CD14-positive monocyte (primary cell): ENCODE measurements at regions not wholly inside any gene's neighbourhood (a gene's known extent, or its start where the extent isn't known, plus 50 kb on each side); places are given as distances from the start of the nearest gene placed in this dataset.

ENCODE experiments used
- DNase-seq, 3 donors: peaks; one replicate each; pipeline ENCODE4 v3.0.0-alpha.2; 2011 to 2022
- H2AFZ ChIP-seq: 2 replicates; pipeline ENCODE4 v1.6.0; 2012; ENCODE audit warnings: mild to moderate bottlenecking, low read depth, low read length, inconsistent platforms; ENCODE audit not compliant: insufficient read depth, poor library complexity, severe bottlenecking
- H3K27ac ChIP-seq, 2 donors: 1 replicate in 1 of 2; 2 replicates in 1 of 2; pipeline ENCODE4 v1.5.1; 2012 to 2013; ENCODE audit warnings: low read length in 2 of 2, control low read depth in 1 of 2, inconsistent platforms in 1 of 2, low read depth in 1 of 2, mild to moderate bottlenecking in 1 of 2
- H3K27me3 ChIP-seq, 2 donors: one replicate each; pipeline versions ENCODE4 v1.6.0 to v1.6.1; 2011 to 2013; ENCODE audit warnings: low read length in 2 of 2; ENCODE audit not compliant: control insufficient read depth in 2 of 2, insufficient read depth in 2 of 2
- H3K36me3 ChIP-seq, 2 donors: replicated peaks in 1 of 2; 1 replicate in 1 of 2; 2 replicates in 1 of 2; pipeline versions ENCODE4 v1.5.1 to v1.6.1; 2012 to 2013; ENCODE audit warnings: low read length in 2 of 2, control low read depth in 1 of 2, inconsistent platforms in 1 of 2, mild to moderate bottlenecking in 1 of 2; ENCODE audit not compliant: insufficient read depth in 2 of 2, control insufficient read depth in 1 of 2
- H3K4me1 ChIP-seq, 2 donors: 1 replicate in 1 of 2; 2 replicates in 1 of 2; pipeline versions ENCODE4 v1.5.1 to v1.6.1; 2012 to 2013; ENCODE audit warnings: low read length in 2 of 2, control low read depth in 1 of 2, inconsistent platforms in 1 of 2, mild to moderate bottlenecking in 1 of 2, moderate library complexity in 1 of 2; ENCODE audit not compliant: insufficient read depth in 2 of 2, control insufficient read depth in 1 of 2
- H3K4me2 ChIP-seq: replicated peaks from 2 replicates; pipeline ENCODE3; 2012; ENCODE audit warnings: low read length, moderate library complexity, mild to moderate bottlenecking; ENCODE audit not compliant: poor library complexity, severe bottlenecking; ENCODE audit errors: extremely low read depth
- H3K4me3 ChIP-seq, 3 experiments: fragments of 200-600 bp in 1 of 3; sonication (generic) in 1 of 3; replicated peaks in 1 of 3; 1 replicate in 2 of 3; 2 replicates in 1 of 3; pipeline ENCODE4 v1.5.1; 2011 to 2013; ENCODE audit warnings: low read length in 3 of 3, mild to moderate bottlenecking in 3 of 3, control low read depth in 2 of 3, low read depth in 2 of 3, inconsistent platforms in 1 of 3, moderate library complexity in 1 of 3
- H3K79me2 ChIP-seq: 2 replicates; pipeline ENCODE4 v1.6.0; 2012; ENCODE audit warnings: mild to moderate bottlenecking, control low read depth, inconsistent platforms, low read length, moderate library complexity; ENCODE audit not compliant: insufficient read depth
- H3K9ac ChIP-seq: 2 replicates; pipeline ENCODE4 v1.6.0; 2017; ENCODE audit warnings: low read length, mild to moderate bottlenecking; ENCODE audit not compliant: insufficient read depth, poor library complexity, severe bottlenecking
- H3K9me3 ChIP-seq, 2 donors: replicated peaks in 1 of 2; 1 replicate in 1 of 2; 2 replicates in 1 of 2; pipeline versions ENCODE4 v1.5.1 to v1.6.1; 2012 to 2013; ENCODE audit warnings: low read length in 2 of 2, control low read depth in 1 of 2; ENCODE audit not compliant: control insufficient read depth in 1 of 2, insufficient read depth in 1 of 2
- H4K20me1 ChIP-seq: 2 replicates; pipeline ENCODE4 v1.6.0; 2012; ENCODE audit warnings: mild to moderate bottlenecking, low read length, control low read depth, moderate library complexity; ENCODE audit not compliant: insufficient read depth
- H3K27ac Mint-ChIP-seq, 7 donors: one replicate each; pipeline ENCODE4 v1.8.0; 2020; ENCODE audit warnings: mild to moderate bottlenecking in 7 of 7, mixed read lengths in 7 of 7, moderate library complexity in 6 of 7, inconsistent platforms in 2 of 7
- H3K27me3 Mint-ChIP-seq, 3 donors: one replicate each; pipeline ENCODE4 v1.8.0; 2021 to 2022; ENCODE audit warnings: low read depth in 3 of 3, mild to moderate bottlenecking in 3 of 3, mixed read lengths in 3 of 3, moderate library complexity in 3 of 3, inconsistent platforms in 1 of 3
- H3K36me3 Mint-ChIP-seq, 2 donors: one replicate each; pipeline ENCODE4 v1.8.0; 2020; ENCODE audit warnings: mixed read lengths in 2 of 2, inconsistent platforms in 1 of 2, mild to moderate bottlenecking in 1 of 2
- H3K4me1 Mint-ChIP-seq: one replicate; pipeline ENCODE4 v1.8.0; 2020; ENCODE audit warnings: mild to moderate bottlenecking, mixed read lengths
- H3K4me3 Mint-ChIP-seq, 2 donors: one replicate each; pipeline ENCODE4 v1.8.0; 2020; ENCODE audit warnings: mild to moderate bottlenecking in 2 of 2, mixed read lengths in 2 of 2, moderate library complexity in 1 of 2
- H3K9me3 Mint-ChIP-seq, 7 donors: one replicate each; pipeline ENCODE4 v1.8.0; 2020 to 2022; ENCODE audit warnings: mixed read lengths in 7 of 7, mild to moderate bottlenecking in 6 of 7, moderate library complexity in 6 of 7, inconsistent platforms in 2 of 7
- WGBS: methylation state at CpG from one replicate; pipeline ENCODE4 v1.1.5; 2013; ENCODE audit warnings: missing lambda C conversion rate; ENCODE audit not compliant: insufficient coverage; 5-methylcytosine and 5-hydroxymethylcytosine counted together
- intact Hi-C, 2 donors: fragments of 100-400 bp; cut with micrococcal nuclease; formaldehyde crosslinking; loops; one replicate each; pipeline versions ENCODE4 v1.15.0 to v1.15.1; 2023
- TF ChIP-seq, protein P1 (sequence below): fragments of 200-600 bp; IDR thresholded peaks from one replicate; pipeline ENCODE4 v1.8.0; 2022; ENCODE audit warnings: antibody characterized with exemption, mild to moderate bottlenecking

DNA sequence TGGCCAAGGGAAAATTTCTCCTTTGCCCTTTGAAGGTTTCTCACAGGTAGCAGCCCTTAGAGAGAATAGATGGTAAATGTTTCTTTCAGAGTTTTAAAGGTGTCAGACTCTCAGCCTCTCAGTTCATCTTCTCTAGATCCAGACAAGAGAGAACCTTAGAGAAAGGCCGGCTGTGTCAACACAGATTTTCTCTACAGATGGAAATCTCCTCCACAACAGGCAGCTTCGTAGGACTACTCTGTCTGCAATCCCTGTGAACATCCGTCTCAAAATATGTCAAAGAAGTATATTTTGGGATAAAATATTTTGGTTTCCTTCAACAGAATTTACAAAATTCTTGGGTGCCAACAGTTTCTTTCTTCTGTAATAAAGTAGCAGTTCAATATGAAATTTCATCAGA lies 282.1 kb upstream of the POU1F1 start:
- H2AFZ ChIP-seq: no peak overlapping the region
- no peaks in the 10 kb centered on the region for H4K20me1 ChIP-seq
- no peaks in the 10 kb centered on the region for H3K4me1 Mint-ChIP-seq
- H3K9me3 Mint-ChIP-seq: peaks cover 0 to 4% (median 0%) of the 10 kb centered on the region in 7 donors
- H3K4me2 ChIP-seq: no peak overlapping the region
- DNase-seq: no peak
- H3K9ac ChIP-seq: no peak overlapping the region
- no peak overlapping the region for H3K27ac ChIP-seq
- H3K36me3 ChIP-seq: no peaks in the 10 kb centered on the region
- no peaks in the 10 kb centered on the region for H3K27me3 Mint-ChIP-seq
- no peaks in the 10 kb centered on the region for H3K27me3 ChIP-seq
- no peak overlapping the region for H3K27ac Mint-ChIP-seq
- no peaks in the 10 kb centered on the region for H3K36me3 Mint-ChIP-seq
- intact Hi-C loops: no loop called here
- H3K4me3 Mint-ChIP-seq: no peak overlapping the region
- no peaks in the 10 kb centered on the region for H3K9me3 ChIP-seq
- H3K4me3 ChIP-seq: no peak overlapping the region
- no peaks in the 10 kb centered on the region for H3K79me2 ChIP-seq
- no CpG with 5 or more reads among the region's 3 CpGs for WGBS
- TF ChIP-seq, protein P1, sequence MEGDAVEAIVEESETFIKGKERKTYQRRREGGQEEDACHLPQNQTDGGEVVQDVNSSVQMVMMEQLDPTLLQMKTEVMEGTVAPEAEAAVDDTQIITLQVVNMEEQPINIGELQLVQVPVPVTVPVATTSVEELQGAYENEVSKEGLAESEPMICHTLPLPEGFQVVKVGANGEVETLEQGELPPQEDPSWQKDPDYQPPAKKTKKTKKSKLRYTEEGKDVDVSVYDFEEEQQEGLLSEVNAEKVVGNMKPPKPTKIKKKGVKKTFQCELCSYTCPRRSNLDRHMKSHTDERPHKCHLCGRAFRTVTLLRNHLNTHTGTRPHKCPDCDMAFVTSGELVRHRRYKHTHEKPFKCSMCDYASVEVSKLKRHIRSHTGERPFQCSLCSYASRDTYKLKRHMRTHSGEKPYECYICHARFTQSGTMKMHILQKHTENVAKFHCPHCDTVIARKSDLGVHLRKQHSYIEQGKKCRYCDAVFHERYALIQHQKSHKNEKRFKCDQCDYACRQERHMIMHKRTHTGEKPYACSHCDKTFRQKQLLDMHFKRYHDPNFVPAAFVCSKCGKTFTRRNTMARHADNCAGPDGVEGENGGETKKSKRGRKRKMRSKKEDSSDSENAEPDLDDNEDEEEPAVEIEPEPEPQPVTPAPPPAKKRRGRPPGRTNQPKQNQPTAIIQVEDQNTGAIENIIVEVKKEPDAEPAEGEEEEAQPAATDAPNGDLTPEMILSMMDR: no peak
- no peaks in the 10 kb centered on the region for H3K4me1 ChIP-seq

DNA sequence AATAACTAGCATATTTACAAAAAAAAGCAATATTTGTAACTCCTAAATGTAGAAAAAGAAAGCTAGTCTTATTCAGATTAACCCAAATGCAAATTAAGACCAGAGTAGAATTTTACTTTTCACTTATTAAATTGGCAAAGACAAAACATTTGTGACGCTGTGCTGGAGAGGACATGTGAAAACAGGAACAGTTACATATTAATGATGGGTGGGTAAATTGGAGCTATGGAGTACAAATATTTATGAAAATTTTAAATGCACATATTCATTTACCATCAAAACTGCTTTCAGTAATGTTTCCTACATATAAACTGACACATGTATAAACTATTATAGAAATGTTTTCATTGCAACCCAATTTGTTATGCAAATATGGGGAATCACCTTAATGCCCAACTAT lies 278.9 kb upstream of the POU1F1 start:
- TF ChIP-seq, protein P1: no peak
- WGBS: no CpG with 5 or more reads among the region's 1 CpG
- no peaks in the 10 kb centered on the region for H3K36me3 ChIP-seq
- no peak overlapping the region for H3K9ac ChIP-seq
- Mint-ChIP-seq H3K9me3 (no peaks in the 10 kb centered on the region), H3K4me3 (no peak overlapping the region), H3K4me1 (no peaks in the 10 kb centered on the region), H3K27me3 (no peaks in the 10 kb centered on the region), H3K36me3 (no peaks in the 10 kb centered on the region), H3K27ac (no peak overlapping the region)
- no peaks in the 10 kb centered on the region for H3K27me3 ChIP-seq
- H2AFZ ChIP-seq: no peak overlapping the region
- H3K79me2 ChIP-seq: no peaks in the 10 kb centered on the region
- intact Hi-C loops: no loop called here
- no peaks in the 10 kb centered on the region for H3K9me3 ChIP-seq
- H3K4me2 ChIP-seq: no peak overlapping the region
- no peaks in the 10 kb centered on the region for H3K4me1 ChIP-seq
- no peak for DNase-seq
- H3K4me3 ChIP-seq: no peak overlapping the region
- H3K27ac ChIP-seq: no peak overlapping the region
- H4K20me1 ChIP-seq: no peaks in the 10 kb centered on the region
